HFFc6 (cell line): ENCODE measurements at regions not wholly inside any gene's neighbourhood (a gene's known extent, or its start where the extent isn't known, plus 50 kb on each side); places are given as distances from the start of the nearest gene placed in this dataset.

Source experiments
- DNase-seq: peaks from one replicate; pipeline ENCODE4 v3.0.0-alpha.2; 2018
- H3K27ac Mint-ChIP-seq: 2 replicates; pipeline ENCODE4 v1.8.0; 2020; ENCODE audit warnings: mild to moderate bottlenecking, mixed read lengths
- H3K27me3 Mint-ChIP-seq: 2 replicates; pipeline ENCODE4 v1.8.0; 2021; ENCODE audit warnings: mild to moderate bottlenecking, moderate library complexity, mixed read lengths; ENCODE audit not compliant: insufficient read depth
- H3K36me3 Mint-ChIP-seq: 2 replicates; pipeline ENCODE4 v1.8.0; 2021; ENCODE audit warnings: low read depth, mixed read lengths
- H3K4me1 Mint-ChIP-seq: 2 replicates; pipeline ENCODE4 v1.8.0; 2020; ENCODE audit warnings: low read depth, mixed read lengths
- H3K4me3 Mint-ChIP-seq: 2 replicates; pipeline ENCODE4 v1.8.0; 2020; ENCODE audit warnings: mild to moderate bottlenecking, moderate library complexity, mixed read lengths
- H3K9me3 Mint-ChIP-seq: 2 replicates; pipeline ENCODE4 v1.8.0; 2020; ENCODE audit warnings: mild to moderate bottlenecking, mixed read lengths
- CTCF ChIP-seq: fragments of 200-600 bp; sonication (generic); IDR thresholded peaks from 2 replicates; pipeline ENCODE4 v1.5.0; 2021; ENCODE audit warnings: antibody characterized with exemption, mild to moderate bottlenecking

- Mint-ChIP-seq H3K36me3 (no peaks in the 10 kb centered on the region), H3K27ac (no peak overlapping the region), H3K4me1 (no peaks in the 10 kb centered on the region), H3K9me3 (peaks cover 4% of the 10 kb centered on the region), H3K27me3 (no peaks in the 10 kb centered on the region), H3K4me3 (no peak overlapping the region)
- no peak for DNase-seq
- TF ChIP-seq CTCF, result no peak
These were observed 970.8 kb upstream of the TENM3 start for GRCh38 chr4:181272422-181272821.

- H3K27ac Mint-ChIP-seq, result no peak overlapping the region
- peaks cover 16% of the 10 kb centered on the region; the same call in 1 of the 2 replicates for H3K9me3 Mint-ChIP-seq
- no peak for TF ChIP-seq CTCF
- no peak for DNase-seq
- no peaks in the 10 kb centered on the region for H3K27me3 Mint-ChIP-seq
- no peaks in the 10 kb centered on the region for H3K4me1 Mint-ChIP-seq
- no peak overlapping the region for H3K4me3 Mint-ChIP-seq
- H3K36me3 Mint-ChIP-seq, result no peaks in the 10 kb centered on the region
These were observed 964.3 kb upstream of the TENM3 start for GRCh38 chr4:181278941-181279340.

GRCh38 chr4:181281451-181281850 lies 961.8 kb upstream of the TENM3 start:
- peaks cover 16% of the 10 kb centered on the region; the same call in 1 of the 2 replicates for H3K9me3 Mint-ChIP-seq
- no peaks in the 10 kb centered on the region for H3K4me1 Mint-ChIP-seq
- no peak for TF ChIP-seq CTCF
- H3K27ac Mint-ChIP-seq, result no peak overlapping the region
- no peaks in the 10 kb centered on the region for H3K36me3 Mint-ChIP-seq
- no peak overlapping the region for H3K4me3 Mint-ChIP-seq
- H3K27me3 Mint-ChIP-seq, result no peaks in the 10 kb centered on the region
- DNase-seq, result no peak

GRCh38 chr4:181289198-181289597 lies 954.0 kb upstream of the TENM3 start:
- Mint-ChIP-seq H3K36me3 (no peaks in the 10 kb centered on the region), H3K4me3 (no peak overlapping the region), H3K27ac (no peak overlapping the region), H3K4me1 (no peaks in the 10 kb centered on the region), H3K27me3 (no peaks in the 10 kb centered on the region; the same call in 1 of the 2 replicates), H3K9me3 (no peaks in the 10 kb centered on the region)
- no peak for TF ChIP-seq CTCF
- DNase-seq, result no peak

GRCh38 chr4:181291615-181292014 lies 951.6 kb upstream of the TENM3 start:
- H3K4me3 Mint-ChIP-seq, result no peak overlapping the region
- H3K9me3 Mint-ChIP-seq, result peaks cover 6% of the 10 kb centered on the region; the same call in 1 of the 2 replicates
- DNase-seq, result no peak
- H3K36me3 Mint-ChIP-seq, result no peaks in the 10 kb centered on the region
- no peaks in the 10 kb centered on the region; the same call in 1 of the 2 replicates for H3K27me3 Mint-ChIP-seq
- no peaks in the 10 kb centered on the region for H3K4me1 Mint-ChIP-seq
- no peak for TF ChIP-seq CTCF
- no peak overlapping the region for H3K27ac Mint-ChIP-seq

- Mint-ChIP-seq H3K4me1 (no peaks in the 10 kb centered on the region), H3K4me3 (no peak overlapping the region), H3K27ac (no peak overlapping the region), H3K9me3 (peaks cover 6% of the 10 kb centered on the region; the same call in 1 of the 2 replicates), H3K36me3 (no peaks in the 10 kb centered on the region), H3K27me3 (no peaks in the 10 kb centered on the region; the same call in 1 of the 2 replicates)
- no peak for DNase-seq
- no peak for TF ChIP-seq CTCF
These were observed 950.2 kb upstream of the TENM3 start for GRCh38 chr4:181293014-181293413.
